ENCODE measurements at regions not wholly inside any gene's neighbourhood (a gene's known extent, or its start where the extent isn't known, plus 50 kb on each side); places are given as distances from the start of the nearest gene placed in this dataset.

DNA sequence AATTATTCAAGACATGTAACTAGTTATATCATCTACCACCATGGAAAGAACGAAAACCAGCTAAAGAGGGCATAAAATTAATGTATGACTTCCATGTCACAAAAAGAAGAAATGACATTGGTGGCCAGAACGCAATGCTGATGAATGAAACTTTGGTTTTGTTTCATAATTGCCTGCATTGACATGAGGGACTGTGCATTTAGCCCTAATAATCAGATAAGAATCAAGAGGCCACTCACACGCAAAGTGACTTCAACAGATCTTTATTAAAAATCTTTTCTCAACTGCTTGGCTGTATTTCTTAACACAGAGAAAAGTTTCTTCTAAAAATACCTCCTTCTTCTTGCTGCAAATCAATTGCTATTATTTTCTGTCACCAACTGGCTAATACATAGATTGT is 184.7 kb upstream of the RUNX1 start:
- TF ChIP-seq POLR2A (IDR thresholded peaks at IDR 0.05; ENCODE audit: low read depth, low read length) (no peak), EZH2 (IDR thresholded peaks at IDR 0.05; ENCODE audit: borderline replicate concordance, low read depth, low read length, severe bottlenecking) (no peak), POLR2AphosphoS5 (IDR thresholded peaks at IDR 0.05; ENCODE audit: insufficient read depth, low read depth, low read length) (no peak), MYC (IDR thresholded peaks at IDR 0.05; ENCODE audit: low read depth, low read length) (no peak), GATA2 (IDR thresholded peaks at IDR 0.05; ENCODE audit: insufficient read depth, insufficient read length, low read depth, low read length) (no peak), JUN (IDR thresholded peaks at IDR 0.05; ENCODE audit: borderline replicate concordance, insufficient read depth, insufficient read length, low read depth) (no peak), FOS (IDR thresholded peaks at IDR 0.05; ENCODE audit: borderline replicate concordance, insufficient read depth, low read length) (no peak)
- TF ChIP-seq, protein P1, sequence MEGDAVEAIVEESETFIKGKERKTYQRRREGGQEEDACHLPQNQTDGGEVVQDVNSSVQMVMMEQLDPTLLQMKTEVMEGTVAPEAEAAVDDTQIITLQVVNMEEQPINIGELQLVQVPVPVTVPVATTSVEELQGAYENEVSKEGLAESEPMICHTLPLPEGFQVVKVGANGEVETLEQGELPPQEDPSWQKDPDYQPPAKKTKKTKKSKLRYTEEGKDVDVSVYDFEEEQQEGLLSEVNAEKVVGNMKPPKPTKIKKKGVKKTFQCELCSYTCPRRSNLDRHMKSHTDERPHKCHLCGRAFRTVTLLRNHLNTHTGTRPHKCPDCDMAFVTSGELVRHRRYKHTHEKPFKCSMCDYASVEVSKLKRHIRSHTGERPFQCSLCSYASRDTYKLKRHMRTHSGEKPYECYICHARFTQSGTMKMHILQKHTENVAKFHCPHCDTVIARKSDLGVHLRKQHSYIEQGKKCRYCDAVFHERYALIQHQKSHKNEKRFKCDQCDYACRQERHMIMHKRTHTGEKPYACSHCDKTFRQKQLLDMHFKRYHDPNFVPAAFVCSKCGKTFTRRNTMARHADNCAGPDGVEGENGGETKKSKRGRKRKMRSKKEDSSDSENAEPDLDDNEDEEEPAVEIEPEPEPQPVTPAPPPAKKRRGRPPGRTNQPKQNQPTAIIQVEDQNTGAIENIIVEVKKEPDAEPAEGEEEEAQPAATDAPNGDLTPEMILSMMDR (IDR thresholded peaks at IDR 0.05; ENCODE audit: extremely low read depth in 1 of 2, insufficient read depth in 1 of 2, low read depth in 1 of 2, low read length in 2 of 2) = no peak
- TF ChIP-seq, protein P2, sequence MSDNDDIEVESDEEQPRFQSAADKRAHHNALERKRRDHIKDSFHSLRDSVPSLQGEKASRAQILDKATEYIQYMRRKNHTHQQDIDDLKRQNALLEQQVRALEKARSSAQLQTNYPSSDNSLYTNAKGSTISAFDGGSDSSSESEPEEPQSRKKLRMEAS (IDR thresholded peaks at IDR 0.05; ENCODE audit: insufficient read depth, insufficient read length) = no peak

Measured in endothelial cell of umbilical vein (primary cell).